ENCODE measurements at regions not wholly inside any gene's neighbourhood (a gene's known extent, or its start where the extent isn't known, plus 50 kb on each side); places are given as distances from the start of the nearest gene placed in this dataset.

DNA sequence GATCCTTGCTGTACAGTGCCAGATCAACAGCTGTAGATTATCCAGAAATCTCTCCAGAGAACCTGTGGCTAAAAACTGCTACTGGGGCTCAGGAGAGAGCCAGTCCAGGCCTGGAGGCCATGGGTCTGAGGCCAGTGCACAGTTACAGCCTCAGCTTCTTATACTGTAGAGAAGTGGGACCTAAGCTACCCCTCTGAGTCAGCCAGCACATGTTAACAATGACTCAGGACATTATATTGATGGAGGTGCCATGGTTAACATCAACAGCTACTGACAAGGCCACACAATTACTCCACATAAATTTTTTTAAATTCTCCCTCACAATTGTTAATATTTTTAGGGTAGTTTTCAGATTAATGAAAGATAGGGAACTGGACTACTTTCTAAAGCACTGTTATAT lies 138.5 kb downstream of the RBM26 start:
- no peak for DNase-seq

DNA sequence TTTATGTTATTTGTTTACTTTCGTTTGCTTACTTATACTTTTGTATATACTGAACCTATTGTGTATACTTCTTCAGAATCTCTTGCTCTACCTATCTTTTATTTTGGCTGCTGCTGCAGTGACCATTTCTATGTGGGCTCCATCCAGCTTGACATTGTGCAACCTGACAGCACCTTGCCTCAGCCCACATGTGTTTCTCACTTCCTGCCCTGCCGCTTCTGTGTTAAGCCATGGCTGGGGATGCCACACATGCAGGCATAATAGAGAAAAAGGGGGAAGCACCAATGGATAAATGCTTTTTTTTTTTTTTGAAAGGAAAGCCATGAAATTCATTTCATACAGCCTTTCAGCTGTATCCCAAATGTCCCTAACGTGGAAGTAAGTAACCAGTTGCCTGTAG lies 147.6 kb downstream of the RBM26 start:
- no peak for DNase-seq

GRCh38 chr13:79246578-79246949 lies 159.5 kb downstream of the RBM26 start:
- DNase-seq, result peak in 2 of 3 experiments; percentile 17 to 55

DNA sequence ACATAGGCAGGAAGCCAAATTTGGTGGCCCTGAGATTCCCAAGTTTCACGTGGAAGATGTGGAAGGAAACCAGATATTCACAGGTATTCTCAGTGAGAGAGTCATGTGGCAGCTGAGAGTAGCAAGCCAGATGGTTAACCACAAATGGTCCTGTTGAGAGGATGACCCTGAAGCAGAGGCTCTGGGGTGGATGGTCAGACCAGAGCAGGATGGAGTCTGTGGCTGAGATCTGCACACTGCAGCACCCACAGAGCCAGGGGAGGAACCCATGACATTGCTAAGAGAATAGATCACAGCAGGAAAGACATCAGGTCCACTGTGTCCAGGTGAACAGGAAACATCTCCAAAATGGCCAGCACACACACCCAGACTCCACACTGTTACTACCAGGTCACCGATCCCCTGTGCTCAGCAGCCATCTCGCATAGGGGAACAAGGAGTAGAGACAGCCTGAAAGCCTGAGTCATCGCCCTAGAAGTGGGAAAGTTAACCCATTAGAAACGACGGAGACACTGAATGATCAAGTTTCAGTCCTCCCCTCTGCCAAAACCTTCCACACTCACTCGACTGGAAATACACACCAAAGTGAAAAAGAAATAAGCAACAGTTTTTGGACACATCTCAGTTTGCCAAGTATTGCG lies 160.0 kb downstream of the RBM26 start:
- no peak for DNase-seq

DNA sequence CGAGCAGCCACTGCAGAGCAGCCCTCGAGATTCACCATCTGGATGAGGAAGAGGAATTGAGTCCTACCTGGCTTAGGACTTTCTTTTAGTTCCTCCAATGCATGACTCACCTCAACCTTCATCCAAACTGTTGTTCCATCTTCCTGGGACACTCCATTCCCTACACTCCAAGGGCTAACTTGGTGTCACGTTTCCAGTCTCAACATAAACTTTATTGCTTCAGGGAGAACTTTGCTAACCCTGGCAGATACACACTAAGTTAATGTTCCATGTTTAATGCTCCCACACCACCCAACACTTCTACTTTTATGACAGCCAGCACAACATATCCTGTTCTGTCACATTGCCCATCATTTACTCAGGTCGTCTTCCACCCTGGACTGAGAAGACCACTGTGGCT lies 164.4 kb downstream of the RBM26 start:
- no peak for DNase-seq

- DNase-seq, result no peak
Measured at GRCh38 chr13:79237981-79238380, 168.1 kb downstream of the RBM26 start.

DNA sequence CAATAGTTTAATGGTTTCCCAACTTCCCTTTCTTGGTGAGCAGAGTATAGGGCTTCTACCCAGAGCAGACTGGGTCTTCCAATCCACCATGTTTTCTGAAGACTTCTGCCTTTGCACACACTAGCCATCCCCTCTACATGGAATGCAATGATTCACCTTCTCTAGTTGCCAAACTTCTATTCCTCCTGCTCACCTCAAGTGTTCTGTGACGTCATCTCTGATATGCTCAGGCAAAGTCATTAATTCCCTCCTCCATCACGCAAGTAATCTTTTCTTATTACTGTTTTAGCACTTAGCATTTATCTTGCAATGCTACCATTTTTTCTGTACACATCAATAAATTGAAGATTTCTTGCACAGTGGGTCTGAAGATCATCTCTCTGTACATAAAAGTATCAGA lies 174.2 kb downstream of the RBM26 start:
- DNase-seq, result no peak

GRCh38 chr13:79229761-79230160 lies 176.3 kb downstream of the RBM26 start:
- no peak for DNase-seq

GRCh38 chr13:79228972-79229371 lies 177.1 kb downstream of the RBM26 start:
- no peak for DNase-seq

DNA sequence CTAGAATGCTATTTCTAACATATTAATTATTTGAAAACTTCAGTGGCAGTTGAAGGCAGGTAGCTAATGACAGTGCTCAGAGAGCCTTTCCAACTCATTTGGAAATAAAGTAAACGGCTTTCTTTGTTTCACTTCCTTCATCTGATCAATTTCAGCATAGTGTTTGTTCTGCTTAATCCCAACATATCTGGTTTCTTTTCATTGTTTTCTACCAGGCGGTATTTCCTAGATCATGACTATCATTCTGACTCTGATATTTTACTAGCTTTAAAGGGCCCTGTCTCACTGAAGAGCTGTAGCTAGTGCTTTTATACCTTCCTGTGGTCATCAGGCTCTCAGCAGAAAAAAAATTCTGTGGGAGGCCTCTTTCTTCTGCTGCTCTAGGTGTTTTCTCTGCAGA lies 178.6 kb downstream of the RBM26 start:
- peak in 1 of 3 experiments; percentile 54 for DNase-seq

- peak in 2 of 3 experiments; percentile 35 to 51 for DNase-seq
Measured at GRCh38 chr13:79226938-79227337, 179.1 kb downstream of the RBM26 start.

- DNase-seq, result peak in 2 of 3 experiments; percentile 26 to 70
Measured at GRCh38 chr13:79226250-79226649, 179.8 kb downstream of the RBM26 start.

GRCh38 chr13:79225487-79226232 lies 180.4 kb downstream of the RBM26 start:
- DNase-seq, result peak in 1 of 3 experiments; percentile 70

- no peak for DNase-seq
Measured at GRCh38 chr13:79222427-79223205, 183.4 kb downstream of the RBM26 start.

DNA sequence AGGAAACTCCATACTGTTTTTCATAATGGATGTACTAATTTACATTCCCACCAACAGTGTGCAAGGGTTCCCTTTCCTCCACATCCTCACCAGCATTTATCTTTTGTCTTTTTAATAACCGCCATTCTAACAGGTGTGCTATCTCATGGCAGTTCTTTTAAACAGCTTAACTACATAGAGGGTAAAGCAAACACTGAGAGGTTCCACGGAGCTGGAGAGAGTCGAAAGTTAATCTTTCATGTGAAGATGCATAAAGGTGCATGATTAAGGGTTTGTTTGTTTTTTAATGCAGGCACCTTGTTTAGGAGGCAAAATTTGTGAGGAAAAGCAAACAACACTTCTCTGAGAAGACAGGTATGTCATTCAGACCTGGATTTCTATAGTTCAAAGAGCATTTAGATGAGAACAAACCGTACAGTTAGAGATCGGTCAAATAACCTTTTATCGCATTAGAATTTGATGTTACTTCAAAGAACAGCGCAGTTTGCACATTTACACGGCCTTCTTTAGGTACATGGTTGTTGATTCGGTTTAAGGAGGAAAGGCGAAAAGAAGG lies 193.9 kb downstream of the RBM26 start:
- peak; percentile 39 to 96 (median 79) for DNase-seq

GRCh38 chr13:79211377-79211776 lies 194.7 kb downstream of the RBM26 start:
- no peak for DNase-seq

- no peak for DNase-seq
Measured at GRCh38 chr13:79197933-79198332, 208.1 kb downstream of the RBM26 start.

- DNase-seq, result no peak
Measured at GRCh38 chr13:79196843-79197242, 209.2 kb downstream of the RBM26 start.

GRCh38 chr13:79196366-79196765 lies 209.7 kb downstream of the RBM26 start:
- DNase-seq, result no peak

- no peak for DNase-seq
Measured at GRCh38 chr13:79194727-79195126, 211.3 kb downstream of the RBM26 start.

DNA sequence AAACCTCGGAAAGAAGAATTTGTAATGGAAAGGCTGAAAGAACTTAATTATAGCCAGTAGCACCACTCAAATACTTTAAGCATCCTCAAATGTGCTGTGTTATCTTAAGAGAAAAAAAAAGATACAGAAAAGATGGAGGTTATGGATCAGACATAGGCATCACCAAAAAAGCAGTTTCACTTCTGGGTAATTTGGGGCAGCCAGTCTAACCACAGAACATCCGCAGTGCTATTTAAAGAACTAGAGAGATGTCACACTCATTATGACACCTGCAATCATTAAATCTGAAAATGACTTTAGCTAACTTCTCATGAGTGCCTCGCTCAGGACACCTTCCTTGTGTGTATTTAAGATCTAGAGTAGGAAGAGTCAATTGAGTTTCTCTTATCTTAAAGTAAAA lies 211.8 kb downstream of the RBM26 start:
- DNase-seq, result no peak

DNA sequence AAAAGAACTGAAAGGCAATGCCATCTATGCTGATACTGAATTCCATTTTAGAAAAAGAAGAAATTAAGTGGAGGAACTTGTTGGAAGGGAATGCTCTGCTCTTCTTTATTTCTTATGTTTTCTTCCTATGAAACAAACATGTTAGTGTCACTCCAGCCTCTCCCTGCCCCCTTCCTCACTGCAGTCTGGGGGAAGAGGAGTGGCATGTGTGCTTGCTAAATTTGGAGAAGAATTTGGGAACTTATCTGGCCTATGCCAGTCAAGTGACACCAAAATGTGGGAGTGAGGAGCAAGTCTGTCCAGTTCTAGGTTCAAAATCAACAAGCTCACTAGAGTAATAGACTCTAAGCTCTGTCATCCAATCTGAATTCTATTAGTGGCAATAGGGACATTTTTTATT lies 214.6 kb downstream of the RBM26 start:
- no peak for DNase-seq

DNA sequence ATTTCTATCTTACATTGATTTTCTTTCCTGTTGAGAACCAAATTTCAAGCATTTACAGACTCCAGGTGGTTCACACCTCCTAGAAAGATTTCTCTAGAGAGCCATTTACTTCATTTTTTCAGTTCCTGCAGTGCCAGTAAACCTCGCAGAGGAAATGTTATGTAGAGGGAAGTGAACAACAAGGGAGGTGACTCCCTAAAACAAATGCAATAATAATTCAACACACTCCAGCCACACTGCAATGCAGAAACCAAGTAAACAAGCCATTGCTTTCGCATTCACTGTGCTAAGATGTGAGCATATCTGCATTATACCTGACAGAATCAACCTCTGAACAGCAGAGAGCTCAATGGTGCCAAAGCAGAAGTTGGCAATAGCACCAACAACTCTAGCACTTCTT lies 215.1 kb downstream of the RBM26 start:
- no peak for DNase-seq
